IPS-15b (cell line): ENCODE measurements at regions not wholly inside any gene's neighbourhood (a gene's known extent, or its start where the extent isn't known, plus 50 kb on each side); places are given as distances from the start of the nearest gene placed in this dataset.

ENCODE experiments used
- H3K27me3 ChIP-seq: one replicate; pipeline ENCODE4 v1.6.1; 2013; ENCODE audit warnings: low read length; ENCODE audit not compliant: control insufficient read depth, insufficient read depth
- H3K36me3 ChIP-seq: one replicate; pipeline ENCODE4 v1.6.1; 2013; ENCODE audit warnings: low read length; ENCODE audit not compliant: control insufficient read depth, insufficient read depth
- H3K4me1 ChIP-seq: one replicate; pipeline ENCODE4 v1.6.1; 2013; ENCODE audit warnings: mild to moderate bottlenecking, low read length; ENCODE audit not compliant: control insufficient read depth, insufficient read depth
- H3K4me3 ChIP-seq: one replicate; pipeline ENCODE4 v1.5.1; 2013; ENCODE audit warnings: low read depth, low read length
- H3K9ac ChIP-seq: one replicate; pipeline ENCODE4 v1.6.1; 2013; ENCODE audit warnings: low read depth, mild to moderate bottlenecking, low read length
- H3K9me3 ChIP-seq: one replicate; pipeline ENCODE4 v1.6.1; 2013; ENCODE audit warnings: mild to moderate bottlenecking, low read length; ENCODE audit not compliant: control insufficient read depth, insufficient read depth

- Histone ChIP-seq H3K9me3 (no peaks in the 10 kb centered on the region), H3K36me3 (no peaks in the 10 kb centered on the region), H3K4me1 (no peaks in the 10 kb centered on the region), H3K9ac (no peak overlapping the region), H3K27me3 (no peaks in the 10 kb centered on the region), H3K4me3 (no peak overlapping the region)
Measured at GRCh38 chr6:95784019-95784418, 206.7 kb downstream of the MANEA start.

DNA sequence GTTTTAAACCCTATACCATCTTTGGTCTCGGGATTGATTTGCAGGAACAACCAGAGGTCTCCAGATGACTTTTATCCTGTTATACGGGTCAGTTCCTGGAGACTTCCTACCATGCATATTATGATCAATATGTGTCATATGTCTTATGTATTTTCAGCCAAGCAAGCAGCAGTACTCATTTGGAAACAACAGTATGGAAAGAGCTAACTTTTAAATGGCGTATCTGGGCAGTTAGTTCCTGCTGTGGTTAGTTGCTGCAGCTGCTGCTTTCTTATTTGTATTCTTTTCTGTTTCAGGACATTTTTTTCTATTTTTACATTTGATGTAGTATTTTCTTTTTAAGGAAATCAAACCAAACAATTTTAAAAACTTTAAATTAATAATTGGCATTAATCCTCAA, 207.5 kb downstream of the MANEA start:
- H3K9ac ChIP-seq: no peak overlapping the region
- H3K4me1 ChIP-seq: no peaks in the 10 kb centered on the region
- no peaks in the 10 kb centered on the region for H3K27me3 ChIP-seq
- no peaks in the 10 kb centered on the region for H3K9me3 ChIP-seq
- no peak overlapping the region for H3K4me3 ChIP-seq
- H3K36me3 ChIP-seq: no peaks in the 10 kb centered on the region

- Histone ChIP-seq H3K36me3 (no peaks in the 10 kb centered on the region), H3K4me1 (no peaks in the 10 kb centered on the region), H3K9me3 (no peaks in the 10 kb centered on the region), H3K9ac (no peak overlapping the region), H3K4me3 (no peak overlapping the region), H3K27me3 (no peaks in the 10 kb centered on the region)
Measured at GRCh38 chr6:95785785-95786184, 208.4 kb downstream of the MANEA start.

GRCh38 chr6:95786802-95787201, 209.5 kb downstream of the MANEA start:
- Histone ChIP-seq H3K27me3 (no peaks in the 10 kb centered on the region), H3K4me3 (no peak overlapping the region), H3K9me3 (no peaks in the 10 kb centered on the region), H3K36me3 (no peaks in the 10 kb centered on the region), H3K9ac (no peak overlapping the region), H3K4me1 (no peaks in the 10 kb centered on the region)

DNA sequence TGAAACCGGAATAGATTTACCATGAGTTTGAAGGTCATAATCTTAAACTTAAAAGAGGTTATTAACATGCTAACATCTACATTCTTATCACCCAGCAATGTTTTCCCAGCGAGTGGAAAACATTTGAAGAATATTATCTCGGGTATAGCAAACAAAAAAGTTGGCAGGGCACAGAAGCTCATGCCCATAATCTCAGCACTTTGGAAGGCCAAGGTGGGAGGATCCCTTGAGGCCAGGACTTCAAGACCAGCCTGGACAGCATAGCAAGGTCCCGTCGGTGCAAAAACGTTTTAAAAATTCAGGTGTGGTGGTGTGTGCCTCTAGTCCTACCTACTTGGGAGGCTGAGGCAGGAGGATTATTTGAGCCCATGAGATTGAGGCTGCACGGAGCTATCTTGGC, 213.5 kb downstream of the MANEA start:
- no peaks in the 10 kb centered on the region for H3K36me3 ChIP-seq
- H3K27me3 ChIP-seq: no peaks in the 10 kb centered on the region
- H3K9me3 ChIP-seq: no peaks in the 10 kb centered on the region
- no peaks in the 10 kb centered on the region for H3K4me1 ChIP-seq
- H3K4me3 ChIP-seq: no peak overlapping the region
- no peak overlapping the region for H3K9ac ChIP-seq

DNA sequence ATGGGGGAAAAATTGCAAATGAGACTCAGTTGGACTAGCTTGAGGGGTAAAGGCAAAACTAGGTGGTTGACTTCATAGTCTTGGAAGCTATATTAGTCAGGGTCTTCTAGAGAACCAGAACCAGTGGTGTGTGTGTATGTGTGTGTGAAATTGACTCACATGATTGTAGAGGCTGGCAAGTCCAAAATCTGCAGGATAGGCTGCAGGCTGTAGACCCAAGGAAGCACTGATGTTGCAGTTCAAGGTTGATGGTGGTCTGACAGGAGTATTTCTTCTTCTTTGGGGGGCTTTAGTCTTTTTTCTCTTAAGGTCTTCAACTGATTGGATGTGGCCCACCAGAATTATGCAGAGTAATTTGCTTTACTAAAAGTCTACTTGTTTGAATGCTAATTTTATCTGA, 217.4 kb downstream of the MANEA start:
- H3K4me1 ChIP-seq: no peaks in the 10 kb centered on the region
- peaks cover 4% of the 10 kb centered on the region for H3K27me3 ChIP-seq
- H3K4me3 ChIP-seq: no peak overlapping the region
- no peak overlapping the region for H3K9ac ChIP-seq
- no peaks in the 10 kb centered on the region for H3K9me3 ChIP-seq
- no peaks in the 10 kb centered on the region for H3K36me3 ChIP-seq

- H3K27me3 ChIP-seq: peaks cover 4% of the 10 kb centered on the region
- no peak overlapping the region for H3K4me3 ChIP-seq
- H3K4me1 ChIP-seq: no peaks in the 10 kb centered on the region
- H3K9me3 ChIP-seq: no peaks in the 10 kb centered on the region
- H3K36me3 ChIP-seq: no peaks in the 10 kb centered on the region
- H3K9ac ChIP-seq: no peak overlapping the region
Measured at GRCh38 chr6:95795927-95796326, 218.6 kb downstream of the MANEA start.

DNA sequence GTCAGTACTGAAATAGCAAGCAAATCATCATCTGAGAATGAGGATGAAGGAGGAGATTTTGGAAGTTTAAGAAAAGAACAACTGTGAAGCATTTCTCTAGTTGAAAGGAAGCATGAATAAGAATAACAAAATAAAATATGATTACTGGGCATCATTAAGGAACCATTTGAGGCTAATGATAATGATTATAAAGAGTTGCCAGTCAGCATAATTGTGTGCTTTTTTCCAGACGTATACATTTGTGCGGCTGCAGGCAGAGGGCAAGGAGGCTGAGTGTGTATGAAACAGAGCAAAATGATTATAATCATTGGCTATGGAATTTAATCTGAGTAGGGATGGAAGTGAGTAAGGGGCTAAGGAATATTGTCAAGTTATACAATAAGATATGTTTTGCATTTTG, 218.7 kb upstream of the FUT9 start:
- peaks cover 13% of the 10 kb centered on the region for H3K27me3 ChIP-seq
- H3K9ac ChIP-seq: no peak overlapping the region
- no peak overlapping the region for H3K4me3 ChIP-seq
- H3K4me1 ChIP-seq: peaks cover 2% of the 10 kb centered on the region
- no peaks in the 10 kb centered on the region for H3K36me3 ChIP-seq
- H3K9me3 ChIP-seq: no peaks in the 10 kb centered on the region

DNA sequence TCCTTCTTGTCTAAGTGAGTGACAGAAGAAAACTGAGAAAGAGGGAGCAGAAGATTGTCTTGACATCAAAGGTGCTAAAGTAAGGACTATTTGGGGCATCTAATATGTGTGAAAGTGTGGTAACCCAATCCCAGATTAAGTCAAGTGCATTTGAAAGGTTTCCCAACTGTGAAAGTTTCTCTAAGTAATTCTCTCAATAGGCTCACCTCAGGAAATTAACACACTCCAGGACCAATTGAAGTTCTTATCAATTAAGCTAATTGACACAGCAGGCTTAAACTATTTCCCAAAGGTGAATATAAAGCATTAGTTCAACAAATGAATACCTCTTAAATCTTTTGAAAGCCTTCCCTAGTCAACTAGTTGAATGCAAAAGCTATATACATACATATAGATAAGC, 212.8 kb upstream of the FUT9 start:
- Histone ChIP-seq H3K4me3 (no peak overlapping the region), H3K4me1 (peaks cover 19% of the 10 kb centered on the region), H3K9me3 (no peaks in the 10 kb centered on the region), H3K27me3 (peaks cover 27% of the 10 kb centered on the region), H3K36me3 (no peaks in the 10 kb centered on the region), H3K9ac (no peak overlapping the region)

DNA sequence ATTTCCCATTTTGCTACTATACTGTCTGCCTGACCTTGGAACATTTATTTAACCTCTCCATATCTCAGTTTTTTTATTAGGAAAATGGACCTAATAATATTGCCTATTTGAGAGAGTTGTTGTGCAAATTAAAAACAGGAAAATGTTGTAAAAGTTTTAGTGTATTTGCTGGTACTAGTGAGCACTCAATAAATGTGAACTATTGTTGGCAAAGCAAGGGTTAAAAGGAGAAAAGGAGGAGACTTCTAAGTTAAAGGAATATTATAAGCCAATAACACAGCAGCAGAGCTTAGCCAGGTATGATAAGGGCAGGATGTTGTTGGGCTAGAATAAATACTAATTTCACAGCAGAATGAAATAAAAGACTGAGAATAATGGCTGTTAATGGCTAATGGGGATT, 211.9 kb upstream of the FUT9 start:
- H3K4me1 ChIP-seq: peaks cover 19% of the 10 kb centered on the region
- no peak overlapping the region for H3K4me3 ChIP-seq
- H3K9ac ChIP-seq: no peak overlapping the region
- H3K9me3 ChIP-seq: no peaks in the 10 kb centered on the region
- no peaks in the 10 kb centered on the region for H3K36me3 ChIP-seq
- peaks cover 27% of the 10 kb centered on the region for H3K27me3 ChIP-seq

DNA sequence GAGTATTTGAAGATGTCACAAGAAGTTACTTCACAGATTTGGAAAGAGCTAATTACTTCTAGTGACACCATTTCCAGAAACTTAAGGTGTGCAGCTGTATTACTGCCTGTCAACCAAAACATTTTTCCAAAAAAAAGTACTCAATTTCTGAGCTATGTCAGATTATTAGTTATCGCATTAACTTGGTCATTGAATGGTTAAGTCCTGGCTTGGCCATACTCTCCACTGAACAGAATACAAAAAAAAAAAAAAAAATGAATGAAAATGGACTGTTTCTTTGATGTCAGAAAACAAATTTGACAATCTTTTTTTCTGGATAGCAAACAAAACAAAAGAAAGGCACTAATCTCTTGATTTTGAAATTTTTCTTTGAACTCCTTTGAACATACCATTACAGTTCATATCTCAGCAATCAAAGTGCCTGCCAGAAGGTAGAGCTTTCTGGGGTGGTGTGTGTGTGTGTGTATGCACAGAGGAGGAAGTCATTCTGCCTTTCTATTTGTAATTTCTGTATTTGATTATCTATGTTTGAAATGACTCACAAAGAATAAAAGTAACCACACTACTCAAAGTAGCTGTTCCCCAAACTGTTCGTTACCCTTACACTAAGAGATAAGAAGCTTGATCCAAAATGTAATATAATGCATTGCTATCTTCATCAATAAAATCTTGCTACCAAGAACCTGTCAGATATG, 210.8 kb upstream of the FUT9 start:
- Histone ChIP-seq H3K4me3 (no peak overlapping the region), H3K9me3 (no peaks in the 10 kb centered on the region), H3K9ac (no peak overlapping the region), H3K4me1 (peaks cover 19% of the 10 kb centered on the region), H3K36me3 (no peaks in the 10 kb centered on the region), H3K27me3 (peaks cover 27% of the 10 kb centered on the region)

DNA sequence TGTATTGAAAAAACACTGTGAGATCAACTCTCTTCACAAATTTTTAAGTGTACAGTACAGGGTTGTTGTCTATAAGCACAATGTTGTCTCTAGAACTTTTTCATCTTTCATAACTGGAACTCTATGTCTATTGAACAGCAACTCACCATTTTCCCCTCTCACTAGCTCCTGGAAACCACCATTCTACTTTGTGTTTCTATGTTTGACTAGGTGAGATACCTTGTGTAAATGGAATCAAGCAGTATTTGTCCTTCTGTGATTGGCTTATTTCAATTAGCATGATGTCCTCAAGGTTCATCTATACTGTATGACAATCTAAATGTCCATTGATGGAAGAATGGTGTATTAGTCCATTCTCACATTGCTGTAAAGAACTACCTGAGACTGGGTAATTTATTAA, 210.1 kb upstream of the FUT9 start:
- Histone ChIP-seq H3K36me3 (no peaks in the 10 kb centered on the region), H3K27me3 (peaks cover 27% of the 10 kb centered on the region), H3K9ac (no peak overlapping the region), H3K9me3 (no peaks in the 10 kb centered on the region), H3K4me3 (no peak overlapping the region), H3K4me1 (peaks cover 19% of the 10 kb centered on the region)
